ENCODE measurements at regions not wholly inside any gene's neighbourhood (a gene's known extent, or its start where the extent isn't known, plus 50 kb on each side); places are given as distances from the start of the nearest gene placed in this dataset.

GRCh38 chr6:19209202-19209601 is 628.0 kb upstream of the ID4 start:
- TF ChIP-seq BHLHE40 (IDR thresholded peaks at IDR 0.05; ENCODE audit: borderline replicate concordance), result no peak
- TF ChIP-seq LEF1 (IDR thresholded peaks at IDR 0.05; ENCODE audit: borderline replicate concordance), result no peak
- no peak for TF ChIP-seq FOXK2 (IDR thresholded peaks at IDR 0.05)
- TF ChIP-seq HDGF (IDR thresholded peaks at IDR 0.05; ENCODE audit: borderline replicate concordance), result no peak
- no peak for TF ChIP-seq SP1 (IDR thresholded peaks at IDR 0.05)

Measured in HEK293T (cell line).